Erythroblast (primary cell): ENCODE measurements at regions not wholly inside any gene's neighbourhood (a gene's known extent, or its start where the extent isn't known, plus 50 kb on each side); places are given as distances from the start of the nearest gene placed in this dataset.

Source experiments
- GATA1 ChIP-seq: IDR thresholded peaks from 2 replicates; pipeline ENCODE4 v1.6.1; 2011; ENCODE audit warnings: low read depth, mild to moderate bottlenecking, control low read depth, low read length, moderate library complexity
- POLR2A ChIP-seq: IDR thresholded peaks from 2 replicates; pipeline ENCODE4 v1.6.1; 2011; ENCODE audit warnings: mild to moderate bottlenecking, low read length

DNA sequence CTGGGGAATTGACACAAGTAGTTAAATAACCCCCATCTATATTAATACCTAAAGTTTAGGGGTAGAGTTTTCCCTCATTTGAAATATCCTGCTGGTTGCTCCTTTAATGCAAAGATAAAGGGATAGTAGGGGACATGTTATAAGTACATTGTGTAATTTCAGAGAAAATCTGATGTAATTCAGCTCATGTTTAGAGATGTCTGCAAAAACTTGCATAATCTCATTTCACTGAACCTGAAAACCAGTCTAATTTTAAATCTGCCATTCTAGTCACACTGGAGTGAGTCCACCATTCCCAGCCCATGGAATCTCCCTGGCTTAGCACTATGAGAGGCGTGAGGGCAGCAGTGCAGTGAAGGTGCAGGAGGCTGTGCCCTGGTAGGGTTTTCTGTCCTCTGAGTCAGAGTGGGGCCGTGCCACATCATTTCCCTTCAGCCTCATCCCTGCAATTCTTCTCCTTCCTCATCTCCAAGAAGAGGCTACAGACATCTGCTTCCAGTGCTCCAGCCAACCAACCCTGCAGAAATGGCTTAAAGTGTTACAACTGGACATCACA lies 246.3 kb upstream of the UMPS start:
- TF ChIP-seq POLR2A (no peak), GATA1 (no peak)
